ENCODE measurements at regions not wholly inside any gene's neighbourhood (a gene's known extent, or its start where the extent isn't known, plus 50 kb on each side); places are given as distances from the start of the nearest gene placed in this dataset.

- H3K36me3 Mint-ChIP-seq (ENCODE audit: low read depth) = no peaks in the 10 kb centered on the region
- H3K4me3 Mint-ChIP-seq = no peak overlapping the region
- H3K4me1 Mint-ChIP-seq = peaks cover 17% of the 10 kb centered on the region
- DNase-seq (ENCODE audit: low read depth, low spot score) = no peak
- no peaks in the 10 kb centered on the region for H3K9me3 Mint-ChIP-seq
- no peak for TF ChIP-seq CTCF (conservative IDR thresholded peaks at IDR 0.05)
- H3K27ac Mint-ChIP-seq (ENCODE audit: unreplicated experiment) = no peak overlapping the region
- peaks cover 4% of the 10 kb centered on the region for H3K27me3 Mint-ChIP-seq (ENCODE audit: low read depth)
Observed at GRCh38 chr17:6340708-6341107, 94.2 kb downstream of the AIPL1 start.

GRCh38 chr17:6334386-6334785, 100.5 kb downstream of the AIPL1 start:
- DNase-seq (ENCODE audit: low read depth, low spot score) = no peak
- Mint-ChIP-seq H3K4me3 (no peak overlapping the region), H3K27me3 (ENCODE audit: low read depth) (peaks cover 10% of the 10 kb centered on the region), H3K36me3 (ENCODE audit: low read depth) (no peaks in the 10 kb centered on the region), H3K4me1 (no peaks in the 10 kb centered on the region), H3K9me3 (no peaks in the 10 kb centered on the region), H3K27ac (ENCODE audit: unreplicated experiment) (no peak overlapping the region)
- TF ChIP-seq CTCF (conservative IDR thresholded peaks at IDR 0.05) = no peak

GRCh38 chr17:6330936-6331335, 104.0 kb downstream of the AIPL1 start:
- H3K27ac Mint-ChIP-seq (ENCODE audit: unreplicated experiment) = no peak overlapping the region
- H3K4me3 Mint-ChIP-seq = no peak overlapping the region
- DNase-seq (ENCODE audit: low read depth, low spot score) = no peak
- no peaks in the 10 kb centered on the region for H3K9me3 Mint-ChIP-seq
- no peak for TF ChIP-seq CTCF (conservative IDR thresholded peaks at IDR 0.05)
- no peaks in the 10 kb centered on the region for H3K4me1 Mint-ChIP-seq
- no peaks in the 10 kb centered on the region for H3K36me3 Mint-ChIP-seq (ENCODE audit: low read depth)
- H3K27me3 Mint-ChIP-seq (ENCODE audit: low read depth) = peaks cover 8% of the 10 kb centered on the region

DNA sequence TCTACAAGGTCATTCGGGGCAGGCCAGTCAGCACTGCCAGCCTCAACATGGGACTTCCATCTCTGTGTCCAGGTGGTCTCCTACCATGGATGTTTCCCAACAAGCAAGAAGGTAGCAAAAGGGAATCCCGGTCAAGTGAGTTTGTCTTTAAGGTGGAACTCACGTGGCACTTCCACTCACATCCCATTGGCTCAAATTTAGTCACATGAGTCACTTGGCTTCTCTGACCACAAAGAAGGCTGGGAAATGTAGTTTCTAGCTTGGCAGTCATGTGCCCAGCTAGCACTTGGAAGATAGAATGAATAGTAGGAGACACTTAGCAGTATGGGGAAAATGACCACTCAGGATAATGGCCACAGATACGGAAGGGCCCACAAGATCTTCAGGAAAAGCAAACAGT, 106.6 kb downstream of the AIPL1 start:
- no peak overlapping the region for H3K4me3 Mint-ChIP-seq
- peaks cover 2% of the 10 kb centered on the region for H3K27me3 Mint-ChIP-seq (ENCODE audit: low read depth)
- no peak for TF ChIP-seq CTCF (conservative IDR thresholded peaks at IDR 0.05)
- no peak for DNase-seq (ENCODE audit: low read depth, low spot score)
- no peaks in the 10 kb centered on the region for H3K4me1 Mint-ChIP-seq
- H3K36me3 Mint-ChIP-seq (ENCODE audit: low read depth) = no peaks in the 10 kb centered on the region
- H3K27ac Mint-ChIP-seq (ENCODE audit: unreplicated experiment) = no peak overlapping the region
- H3K9me3 Mint-ChIP-seq = no peaks in the 10 kb centered on the region

DNA sequence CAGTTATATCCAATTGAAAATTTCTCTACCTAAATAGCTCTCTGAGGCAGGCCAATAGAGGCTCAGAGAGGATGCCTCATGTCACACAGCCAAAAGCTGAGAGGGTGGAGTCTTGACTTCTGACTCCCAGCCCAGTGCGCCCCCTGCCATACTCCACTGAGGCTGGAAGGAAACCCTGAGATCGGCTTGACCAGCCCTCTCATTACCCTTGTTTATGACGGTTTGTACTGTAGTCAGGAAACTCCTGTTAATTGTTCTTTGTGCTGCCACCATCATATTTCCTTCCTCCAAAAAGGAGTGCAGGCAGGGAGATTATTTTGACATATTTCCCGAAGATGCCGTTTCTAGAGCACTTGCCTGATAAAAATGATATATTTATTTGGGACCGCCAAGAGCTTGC, 107.9 kb downstream of the AIPL1 start:
- Mint-ChIP-seq H3K27ac (ENCODE audit: unreplicated experiment) (no peak overlapping the region), H3K4me3 (no peak overlapping the region), H3K27me3 (ENCODE audit: low read depth) (peaks cover 2% of the 10 kb centered on the region), H3K9me3 (no peaks in the 10 kb centered on the region), H3K4me1 (no peaks in the 10 kb centered on the region), H3K36me3 (ENCODE audit: low read depth) (no peaks in the 10 kb centered on the region)
- TF ChIP-seq CTCF (conservative IDR thresholded peaks at IDR 0.05) = no peak
- DNase-seq (ENCODE audit: low read depth, low spot score) = no peak

GRCh38 chr17:6326483-6326882, 108.4 kb downstream of the AIPL1 start:
- no peak for DNase-seq (ENCODE audit: low read depth, low spot score)
- no peak for TF ChIP-seq CTCF (conservative IDR thresholded peaks at IDR 0.05)
- Mint-ChIP-seq H3K36me3 (ENCODE audit: low read depth) (no peaks in the 10 kb centered on the region), H3K4me1 (no peaks in the 10 kb centered on the region), H3K27me3 (ENCODE audit: low read depth) (peaks cover 2% of the 10 kb centered on the region), H3K27ac (ENCODE audit: unreplicated experiment) (no peak overlapping the region), H3K4me3 (no peak overlapping the region), H3K9me3 (no peaks in the 10 kb centered on the region)
